Trophoblast cell (in vitro differentiated cells and primary cell): ENCODE measurements at regions not wholly inside any gene's neighbourhood (a gene's known extent, or its start where the extent isn't known, plus 50 kb on each side); places are given as distances from the start of the nearest gene placed in this dataset.
A peak's percentile ranks its signal among the peaks of the same experiment; 100 is the strongest.

Source experiments
- DNase-seq, 2 donors: peaks; one replicate each; pipeline ENCODE4 v3.0.0-alpha.2; 2016
- H2AFZ ChIP-seq: 2 replicates; pipeline ENCODE4 v1.6.1; 2013; ENCODE audit warnings: low read length, moderate library complexity, mild to moderate bottlenecking; ENCODE audit not compliant: insufficient read depth, poor library complexity
- H2AK5ac ChIP-seq: 2 replicates; pipeline ENCODE4 v1.6.1; 2013; ENCODE audit warnings: mild to moderate bottlenecking, low read length
- H2BK120ac ChIP-seq: 2 replicates; pipeline ENCODE4 v1.6.1; 2013; ENCODE audit warnings: low read length, mild to moderate bottlenecking, moderate library complexity; ENCODE audit not compliant: insufficient read depth, poor library complexity
- H2BK12ac ChIP-seq: 2 replicates; pipeline ENCODE4 v1.6.1; 2013; ENCODE audit warnings: mild to moderate bottlenecking, low read length, moderate library complexity
- H2BK5ac ChIP-seq: 2 replicates; pipeline ENCODE4 v1.6.1; 2013; ENCODE audit warnings: low read length, low read depth, moderate library complexity, mild to moderate bottlenecking; ENCODE audit not compliant: poor library complexity
- H3K14ac ChIP-seq: 2 replicates; pipeline ENCODE4 v1.6.1; 2013; ENCODE audit warnings: mild to moderate bottlenecking, low read length
- H3K18ac ChIP-seq: 2 replicates; pipeline ENCODE4 v1.6.1; 2013; ENCODE audit warnings: mild to moderate bottlenecking, low read length
- H3K23ac ChIP-seq: 2 replicates; pipeline ENCODE4 v1.6.1; 2013; ENCODE audit warnings: low read length
- H3K27ac ChIP-seq: 2 replicates; pipeline ENCODE4 v1.5.1; 2013; ENCODE audit warnings: low read depth, mild to moderate bottlenecking, inconsistent platforms, low read length, moderate library complexity
- H3K27me3 ChIP-seq: 2 replicates; pipeline ENCODE4 v1.6.1; 2013; ENCODE audit warnings: inconsistent platforms, mild to moderate bottlenecking, low read length, moderate library complexity; ENCODE audit not compliant: insufficient read depth
- H3K36me3 ChIP-seq, 2 experiments: 1 replicate in 1 of 2; 2 replicates in 1 of 2; pipeline ENCODE4 v1.6.1; 2013; ENCODE audit warnings: low read length in 2 of 2, mild to moderate bottlenecking in 2 of 2, moderate library complexity in 1 of 2; ENCODE audit not compliant: insufficient read depth in 2 of 2, control insufficient read depth in 1 of 2
- H3K4ac ChIP-seq: 2 replicates; pipeline ENCODE4 v1.6.1; 2013; ENCODE audit warnings: low read depth, mild to moderate bottlenecking, low read length, moderate library complexity
- H3K4me1 ChIP-seq, 2 experiments: 1 replicate in 1 of 2; 2 replicates in 1 of 2; pipeline ENCODE4 v1.6.1; 2013; ENCODE audit warnings: low read length in 2 of 2, mild to moderate bottlenecking in 2 of 2, moderate library complexity in 1 of 2; ENCODE audit not compliant: insufficient read depth in 2 of 2, control insufficient read depth in 1 of 2
- H3K4me2 ChIP-seq: 2 replicates; pipeline ENCODE4 v1.6.1; 2013; ENCODE audit warnings: inconsistent platforms, mild to moderate bottlenecking, low read length, moderate library complexity
- H3K4me3 ChIP-seq: 2 replicates; pipeline ENCODE4 v1.5.1; 2013; ENCODE audit warnings: mild to moderate bottlenecking, low read depth, low read length, inconsistent platforms
- H3K79me1 ChIP-seq: one replicate; pipeline ENCODE4 v1.6.1; 2013; ENCODE audit warnings: low read length
- H3K79me2 ChIP-seq: 2 replicates; pipeline ENCODE4 v1.6.1; 2013; ENCODE audit warnings: low read length, mild to moderate bottlenecking; ENCODE audit not compliant: control insufficient read depth, insufficient read depth, poor library complexity
- H3K9ac ChIP-seq: 2 replicates; pipeline ENCODE4 v1.6.1; 2013; ENCODE audit warnings: mild to moderate bottlenecking, low read length
- H3K9me3 ChIP-seq: 2 replicates; pipeline ENCODE4 v1.6.1; 2013; ENCODE audit warnings: low read depth, mild to moderate bottlenecking, control low read depth, inconsistent platforms, low read length; ENCODE audit not compliant: insufficient read depth
- H4K12ac ChIP-seq: 2 replicates; pipeline ENCODE4 v1.6.1; 2013; ENCODE audit warnings: low read depth, mild to moderate bottlenecking, low read length, moderate library complexity
- H4K8ac ChIP-seq: 2 replicates; pipeline ENCODE4 v1.6.1; 2013; ENCODE audit warnings: low read depth, mild to moderate bottlenecking, low read length, moderate library complexity
- H4K91ac ChIP-seq: one replicate; pipeline ENCODE4 v1.6.1; 2013; ENCODE audit warnings: low read depth, mild to moderate bottlenecking, low read length, moderate library complexity
- WGBS: extraction: QIAGEN DNeasy Blood & Tissue Kit; methylation state at CpG from one replicate; pipeline ENCODE4 v1.1.7; 2013; ENCODE audit warnings: missing lambda C conversion rate; ENCODE audit not compliant: insufficient read length, insufficient coverage; ENCODE audit errors: extremely low coverage; 5-methylcytosine and 5-hydroxymethylcytosine counted together

GRCh38 chr12:127145929-127146789, 1120.8 kb upstream of the TMEM132C start:
- no CpG with 5 or more reads among the region's 85 CpGs for WGBS
- Histone ChIP-seq H3K79me2 (no peaks in the 10 kb centered on the region), H3K9ac (no peak overlapping the region), H2BK120ac (no peak overlapping the region), H4K91ac (no peak overlapping the region), H4K12ac (no peak overlapping the region), H2AK5ac (no peak overlapping the region), H3K4me1 (no peaks in the 10 kb centered on the region), H3K36me3 (no peaks in the 10 kb centered on the region), H2AFZ (no peak overlapping the region), H3K14ac (no peak overlapping the region), H3K4me2 (no peak overlapping the region), H3K27me3 (no peaks in the 10 kb centered on the region), H2BK12ac (no peak overlapping the region), H3K4me3 (no peak overlapping the region), H3K9me3 (peaks cover 2% of the 10 kb centered on the region), H3K23ac (no peak overlapping the region), H3K18ac (no peak overlapping the region), H4K8ac (no peak overlapping the region), H2BK5ac (no peak overlapping the region), H3K4ac (no peak overlapping the region), H3K79me1 (no peaks in the 10 kb centered on the region), H3K27ac (no peak overlapping the region)
- peak; percentile 32 to 47 for DNase-seq

- Histone ChIP-seq H3K27ac (no peak overlapping the region), H2AK5ac (no peak overlapping the region), H4K8ac (no peak overlapping the region), H3K79me2 (no peaks in the 10 kb centered on the region), H3K4me2 (no peak overlapping the region), H3K36me3 (no peaks in the 10 kb centered on the region), H3K79me1 (no peaks in the 10 kb centered on the region), H3K27me3 (no peaks in the 10 kb centered on the region), H3K23ac (no peak overlapping the region), H2BK12ac (no peak overlapping the region), H4K91ac (no peak overlapping the region), H3K4me1 (no peaks in the 10 kb centered on the region), H3K14ac (no peak overlapping the region), H3K4ac (no peak overlapping the region), H3K9ac (no peak overlapping the region), H2BK120ac (no peak overlapping the region), H2AFZ (no peak overlapping the region), H3K4me3 (no peak overlapping the region), H4K12ac (no peak overlapping the region), H3K18ac (no peak overlapping the region), H2BK5ac (no peak overlapping the region), H3K9me3 (peaks cover 2% of the 10 kb centered on the region)
- no CpG with 5 or more reads among the region's 4 CpGs for WGBS
- no peak for DNase-seq
These were observed 1119.8 kb upstream of the TMEM132C start for GRCh38 chr12:127146991-127147718.

- no CpG with 5 or more reads among the region's 4 CpGs for WGBS
- H3K14ac ChIP-seq: no peak overlapping the region
These were observed 1119.2 kb upstream of the TMEM132C start for GRCh38 chr12:127147724-127148123.

GRCh38 chr12:127148318-127148717, 1118.7 kb upstream of the TMEM132C start:
- Histone ChIP-seq H2BK120ac (no peak overlapping the region), H2BK12ac (no peak overlapping the region), H2AK5ac (no peak overlapping the region), H3K14ac (no peak overlapping the region), H3K36me3 (no peaks in the 10 kb centered on the region), H3K18ac (no peak overlapping the region), H3K9me3 (peaks cover 2% of the 10 kb centered on the region), H3K23ac (no peak overlapping the region), H3K27ac (no peak overlapping the region), H4K12ac (no peak overlapping the region), H3K27me3 (no peaks in the 10 kb centered on the region), H3K4ac (no peak overlapping the region), H3K4me2 (no peak overlapping the region), H2BK5ac (no peak overlapping the region), H3K9ac (no peak overlapping the region), H2AFZ (no peak overlapping the region), H3K4me1 (no peaks in the 10 kb centered on the region), H4K8ac (no peak overlapping the region), H4K91ac (no peak overlapping the region), H3K4me3 (no peak overlapping the region), H3K79me2 (no peaks in the 10 kb centered on the region), H3K79me1 (no peaks in the 10 kb centered on the region)
- DNase-seq: no peak
- no CpG with 5 or more reads among the region's 1 CpG for WGBS

More at GRCh38 chr12:127147724-127148123, 1119.2 kb upstream of the TMEM132C start:
- Histone ChIP-seq H3K79me1 (no peaks in the 10 kb centered on the region), H2AK5ac (no peak overlapping the region), H3K27me3 (no peaks in the 10 kb centered on the region), H2BK5ac (no peak overlapping the region), H3K9ac (no peak overlapping the region), H3K36me3 (no peaks in the 10 kb centered on the region), H3K79me2 (no peaks in the 10 kb centered on the region), H3K23ac (no peak overlapping the region), H4K12ac (no peak overlapping the region), H2BK120ac (no peak overlapping the region), H3K4me1 (no peaks in the 10 kb centered on the region), H3K4me2 (no peak overlapping the region), H4K91ac (no peak overlapping the region), H3K4me3 (no peak overlapping the region), H3K18ac (no peak overlapping the region), H3K9me3 (peaks cover 2% of the 10 kb centered on the region), H2AFZ (no peak overlapping the region), H3K4ac (no peak overlapping the region), H4K8ac (no peak overlapping the region), H3K27ac (no peak overlapping the region), H2BK12ac (no peak overlapping the region)
- DNase-seq: no peak
